Cerebellar nuclear complex (tissue), 1 donor: ENCODE measurements at regions not wholly inside any gene's neighbourhood (a gene's known extent, or its start where the extent isn't known, plus 50 kb on each side); places are given as distances from the start of the nearest gene placed in this dataset.
"Not testable (repeated sequence)": the region's sequence is repeated elsewhere in the genome, so short reads cannot be mapped to it uniquely, and the experiment has no call there.

ENCODE experiments used
- DNase-seq, 2 experiments: peaks; one replicate each; lab custom pipeline; 2025; lab: John Stamatoyannopoulos, UW

- no peak for DNase-seq
Measured at GRCh38 chr3:69485489-69485888, 99.6 kb upstream of the FRMD4B start.

GRCh38 chr3:69484507-69485393 lies 98.9 kb upstream of the FRMD4B start:
- no peak for DNase-seq

DNA sequence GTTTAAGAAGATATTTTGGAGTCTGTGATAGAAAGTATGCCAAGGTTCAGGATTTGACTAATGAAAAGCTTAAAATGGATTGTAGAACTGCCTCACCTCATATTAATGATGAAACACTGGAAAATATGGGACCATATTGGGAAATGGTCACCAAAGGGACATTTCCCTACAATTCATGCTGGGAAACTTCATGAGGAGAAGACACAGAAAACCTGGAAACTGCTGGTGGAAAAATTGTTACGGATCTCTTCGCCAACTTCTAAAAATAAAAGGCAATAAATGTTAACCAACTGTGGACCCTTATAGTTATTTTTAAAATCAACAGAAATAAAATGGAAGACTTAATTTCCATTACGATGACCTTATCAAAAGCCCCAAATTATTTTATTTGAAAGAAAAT lies 97.6 kb upstream of the FRMD4B start:
- DNase-seq, result no peak

DNA sequence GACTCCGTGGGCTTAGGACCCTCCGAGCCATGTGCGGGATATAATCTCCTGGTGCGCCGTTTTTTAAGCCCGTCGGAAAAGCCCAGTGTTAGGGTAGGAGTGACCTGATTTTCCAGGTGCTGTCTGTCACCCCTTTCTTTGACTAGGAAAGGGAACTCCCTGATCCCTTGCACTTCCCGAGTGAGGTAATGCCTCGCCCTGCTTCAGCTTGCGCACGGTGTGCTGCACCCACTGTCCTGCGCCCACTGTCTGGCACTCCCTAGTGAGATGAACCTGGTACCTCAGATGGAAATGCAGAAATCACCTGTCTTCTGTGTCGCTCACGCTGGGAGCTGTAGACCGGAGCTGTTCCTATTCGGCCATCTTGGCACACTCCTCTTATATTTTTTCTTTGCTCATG lies 95.1 kb upstream of the FRMD4B start:
- not testable (repeated sequence) for DNase-seq

DNA sequence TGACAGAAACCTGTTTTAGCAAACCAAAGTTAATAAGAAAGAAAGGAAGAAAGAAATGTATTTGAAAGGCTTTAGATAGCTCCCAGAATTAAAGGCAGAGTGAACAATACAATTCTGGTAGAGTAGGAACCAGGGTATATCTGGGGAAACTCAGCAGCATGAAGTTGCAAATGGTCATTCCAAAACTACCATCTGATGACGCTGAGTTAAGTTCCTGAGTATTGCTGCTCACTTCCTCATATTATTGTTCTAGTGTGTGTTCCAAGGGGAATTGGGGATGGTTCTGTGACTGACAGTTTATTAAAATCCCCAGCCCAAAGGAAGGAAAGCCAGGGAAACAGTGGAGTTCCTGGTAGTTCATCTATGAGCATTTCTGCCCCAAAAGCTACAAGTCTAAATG lies 88.3 kb upstream of the FRMD4B start:
- DNase-seq, result no peak

- DNase-seq, result no peak
Measured at GRCh38 chr3:69472093-69472492, 86.2 kb upstream of the FRMD4B start.

DNA sequence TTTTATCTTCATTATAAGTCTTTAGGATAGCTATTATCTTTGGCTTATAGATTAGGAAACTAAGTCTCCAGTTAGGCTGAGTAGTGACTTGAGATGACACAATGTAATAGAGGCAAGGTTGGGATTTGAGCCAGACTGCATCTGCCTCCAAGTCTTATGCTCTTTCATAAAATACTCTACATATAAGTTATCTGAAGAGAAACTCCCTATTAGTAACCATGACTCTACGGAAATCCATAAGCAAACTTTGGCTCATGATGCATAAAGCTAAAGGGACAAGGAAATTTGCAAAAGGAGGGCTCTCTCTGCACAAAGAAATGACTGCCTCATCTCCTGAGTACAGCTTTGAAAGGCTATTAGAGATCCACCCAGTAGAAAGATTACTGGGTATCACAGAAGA lies 77.6 kb upstream of the FRMD4B start:
- no peak for DNase-seq

DNA sequence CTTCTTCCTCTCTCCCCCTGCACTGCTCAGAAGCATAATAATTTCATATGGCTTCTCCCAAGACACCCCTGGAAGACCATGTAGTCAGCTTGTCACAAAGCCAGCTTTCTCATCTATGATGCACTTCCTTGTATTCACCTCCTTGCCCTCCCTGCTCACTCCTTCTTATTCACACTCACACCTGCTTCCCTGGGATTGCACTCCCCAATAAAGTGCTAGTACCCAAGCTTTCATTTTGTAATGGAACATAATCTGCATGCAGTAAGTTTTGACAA lies 76.9 kb upstream of the FRMD4B start:
- DNase-seq, result no peak

DNA sequence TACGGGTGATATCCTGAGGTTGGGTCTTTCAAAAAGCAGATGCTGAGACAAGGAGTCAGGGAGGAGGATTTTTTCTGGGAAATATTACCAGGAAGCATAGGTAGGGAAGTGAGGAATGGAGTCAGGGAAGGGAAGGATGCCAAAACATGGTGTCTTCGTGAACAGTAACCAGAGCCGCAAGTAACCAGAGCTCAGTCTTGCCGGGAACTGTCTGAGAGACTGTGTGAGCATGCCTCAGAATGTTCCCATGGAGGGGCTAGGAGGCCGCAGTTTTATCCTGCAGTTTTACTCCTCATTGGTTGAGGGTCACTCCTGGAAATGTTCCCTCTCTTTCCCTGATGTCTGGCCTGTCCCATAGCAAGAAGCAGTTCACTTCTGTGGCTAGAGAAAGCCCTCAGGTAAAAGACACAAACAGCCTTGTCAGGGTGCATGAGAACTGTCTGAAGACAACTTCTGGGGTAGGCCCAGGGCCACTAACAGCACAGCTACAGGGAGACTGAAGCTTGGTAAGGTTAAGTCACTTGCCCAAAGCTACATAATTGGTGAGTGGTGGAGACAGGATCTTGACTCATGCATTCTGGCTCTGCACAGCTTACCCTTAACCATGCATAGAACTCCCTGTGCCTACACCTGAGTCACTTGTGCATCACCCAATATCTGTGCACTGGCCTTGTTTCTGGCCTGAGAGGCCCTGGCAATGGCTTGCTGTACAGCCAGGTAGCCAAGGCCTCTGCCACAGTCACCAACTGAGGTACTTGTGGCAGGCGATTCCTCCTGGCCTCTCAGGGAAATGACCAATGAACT lies 76.3 kb upstream of the FRMD4B start:
- DNase-seq, result no peak

GRCh38 chr3:69460034-69460433 lies 74.1 kb upstream of the FRMD4B start:
- no peak for DNase-seq

DNA sequence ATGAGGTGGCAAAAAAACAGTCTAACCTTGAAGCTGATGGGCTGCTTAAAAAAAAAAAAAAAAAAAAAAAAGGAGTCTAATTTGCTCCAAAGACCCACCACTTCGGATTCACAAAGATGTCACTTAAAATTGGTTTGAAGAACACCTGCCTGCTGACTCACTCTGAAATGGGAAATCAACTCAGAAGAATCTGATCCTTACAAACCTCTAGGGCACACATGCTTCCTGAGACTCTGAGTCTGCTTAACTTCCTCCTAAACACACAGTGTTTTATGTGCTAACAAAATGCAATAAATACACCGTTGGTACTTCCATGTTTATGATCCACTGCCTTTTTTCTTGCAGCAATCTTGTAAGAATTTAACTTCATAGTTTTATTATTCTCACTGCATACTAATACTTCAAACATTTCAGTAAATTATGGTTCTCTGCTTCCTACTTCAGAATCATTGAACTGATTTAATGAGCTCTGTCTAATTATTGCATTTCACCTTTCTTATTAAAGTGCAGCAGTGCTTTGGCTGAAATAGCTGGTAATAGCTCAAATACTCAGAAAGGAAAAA lies 73.0 kb upstream of the FRMD4B start:
- DNase-seq, result no peak

DNA sequence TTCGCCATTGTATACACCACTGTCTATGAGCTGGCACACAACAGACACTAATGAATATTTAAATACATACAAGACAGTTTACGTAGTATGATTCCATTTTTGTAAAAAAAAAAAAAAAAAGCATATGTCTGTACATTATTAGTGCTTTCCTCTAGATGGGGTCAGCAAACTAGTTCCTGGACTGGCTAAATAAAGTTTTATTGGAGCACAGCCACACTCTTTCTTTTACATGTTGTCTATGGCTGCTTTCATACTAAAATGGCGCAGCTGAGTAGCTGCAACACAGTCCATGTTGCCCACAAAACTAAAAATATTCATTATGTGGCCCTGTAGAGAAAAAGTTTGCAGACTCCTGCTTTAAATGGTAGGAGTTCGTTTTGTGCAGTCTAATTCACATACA lies 70.7 kb upstream of the FRMD4B start:
- DNase-seq, result no peak

DNA sequence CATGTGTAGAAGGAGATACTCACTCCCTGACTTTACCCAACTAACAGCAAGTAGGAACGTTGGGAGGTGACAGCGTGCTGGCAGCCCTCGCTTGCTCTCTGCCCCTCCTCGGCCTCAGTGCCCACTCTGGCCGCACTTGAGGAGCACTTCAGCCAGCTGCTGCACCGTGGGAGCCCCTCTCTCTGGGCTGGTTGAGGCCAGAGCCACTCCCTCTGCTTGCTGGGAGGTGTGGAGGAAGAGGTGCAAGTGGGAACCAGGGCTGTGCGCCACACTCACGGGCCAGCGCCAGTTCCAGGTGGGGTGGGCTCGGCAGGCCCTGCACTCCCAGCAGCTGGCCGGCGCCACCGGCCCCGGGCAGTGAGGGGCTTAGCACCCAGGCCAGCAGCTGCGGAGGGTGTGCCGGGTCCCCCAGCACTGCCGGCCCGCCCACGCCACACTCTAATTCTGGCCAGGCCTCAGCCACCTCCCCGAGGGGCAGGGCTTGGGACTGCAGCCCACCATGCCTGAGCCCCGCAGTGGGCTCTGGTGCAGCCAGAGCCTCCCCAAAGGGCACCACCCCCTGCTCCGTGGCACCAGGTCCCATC lies 68.4 kb upstream of the FRMD4B start:
- no peak for DNase-seq

- DNase-seq, result no peak
Measured at GRCh38 chr3:69452295-69452694, 66.4 kb upstream of the FRMD4B start.

GRCh38 chr3:69451594-69451993 lies 65.7 kb upstream of the FRMD4B start:
- no peak for DNase-seq

DNA sequence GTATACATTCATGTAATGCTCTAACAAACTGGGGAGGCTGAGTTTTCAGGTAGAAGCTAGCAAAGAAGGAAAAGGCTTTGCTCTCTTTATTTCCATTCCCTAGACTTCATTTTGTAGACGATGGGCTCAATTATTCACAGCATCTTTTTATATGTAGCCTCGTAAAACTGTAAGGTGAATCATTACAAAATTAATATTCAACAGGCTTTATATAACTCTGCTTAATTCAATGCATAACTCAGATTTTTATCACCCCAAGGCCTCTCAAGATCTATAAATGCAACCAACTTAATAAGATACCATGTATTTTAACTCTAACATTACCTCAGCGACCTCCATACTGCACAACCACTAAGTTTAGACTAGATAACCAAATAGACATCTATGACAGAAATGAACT lies 63.0 kb upstream of the FRMD4B start:
- DNase-seq, result no peak

DNA sequence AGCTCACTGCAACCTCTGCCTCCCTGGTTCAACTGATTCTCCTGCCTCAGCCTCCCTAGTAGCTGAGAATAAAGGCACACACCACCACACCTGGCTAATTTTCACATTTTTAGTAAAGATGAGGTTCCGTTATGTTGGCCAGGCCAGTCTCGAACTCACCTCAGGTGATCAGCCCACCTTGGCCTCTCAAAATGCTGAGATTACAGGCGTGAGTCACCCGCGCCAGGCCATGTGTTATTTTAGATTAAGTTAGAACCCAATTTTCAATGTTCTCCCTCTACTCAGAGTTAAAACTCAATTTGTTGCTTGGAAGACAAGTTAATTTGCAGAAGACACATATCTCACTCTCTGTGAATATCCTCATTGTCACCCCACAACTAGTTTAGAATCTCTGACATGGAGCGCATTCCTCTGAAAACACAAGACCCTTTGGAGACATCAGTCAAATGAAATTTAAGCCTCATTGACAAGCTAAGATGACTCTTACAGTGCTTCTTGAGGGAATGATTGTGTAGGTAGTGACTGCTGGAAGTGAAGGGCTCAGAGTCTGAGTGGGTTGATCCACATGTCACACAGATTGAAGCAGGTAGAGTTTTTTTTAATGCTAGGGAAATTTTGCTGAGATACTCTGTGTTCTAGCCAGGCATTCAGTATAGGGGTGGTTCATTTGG lies 60.6 kb upstream of the FRMD4B start:
- no peak for DNase-seq

GRCh38 chr3:69445498-69445897 lies 59.6 kb upstream of the FRMD4B start:
- no peak for DNase-seq

DNA sequence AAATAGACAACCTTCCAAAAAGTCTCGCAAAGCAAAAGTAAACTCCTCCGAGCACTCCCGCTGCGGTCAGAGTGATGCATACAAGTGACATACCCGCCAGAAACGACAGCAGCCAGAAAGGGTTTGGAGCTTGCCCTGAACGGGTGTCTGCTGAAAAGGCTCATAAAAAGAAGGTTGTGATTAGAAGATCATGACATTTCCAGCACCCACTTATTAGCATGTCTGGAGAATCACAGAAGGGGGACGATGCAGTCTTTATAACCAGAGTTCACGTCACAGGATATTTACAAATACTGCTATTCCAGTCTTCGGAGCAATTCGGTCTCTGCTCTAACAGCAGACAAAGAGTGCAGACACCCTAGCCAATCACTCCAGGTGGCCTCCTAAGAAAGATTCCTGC lies 59.1 kb upstream of the FRMD4B start:
- DNase-seq, result no peak

DNA sequence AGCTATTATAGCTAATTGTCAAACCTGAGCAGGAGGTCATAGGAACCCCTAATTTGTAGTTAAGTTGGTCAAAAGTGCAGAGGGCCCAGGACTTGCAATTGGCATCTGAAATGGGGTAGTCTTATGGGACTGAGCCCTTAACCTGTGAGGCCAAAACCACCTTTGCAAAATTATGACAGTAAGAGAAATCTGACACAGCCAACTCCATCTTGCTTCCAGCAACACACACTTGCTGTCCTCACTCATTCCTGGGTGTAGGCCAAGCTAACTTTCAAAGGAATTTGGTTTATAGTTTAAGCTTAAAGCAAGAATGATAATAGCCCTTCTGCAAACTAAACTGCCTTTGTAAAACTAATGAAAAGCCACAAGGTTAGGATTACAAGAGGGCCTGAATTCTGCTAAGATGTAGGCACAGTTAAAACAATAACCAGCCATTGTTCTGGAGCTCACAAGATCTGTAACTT lies 57.6 kb upstream of the FRMD4B start:
- no peak for DNase-seq

GRCh38 chr3:69442771-69443311 lies 57.0 kb upstream of the FRMD4B start:
- no peak for DNase-seq

DNA sequence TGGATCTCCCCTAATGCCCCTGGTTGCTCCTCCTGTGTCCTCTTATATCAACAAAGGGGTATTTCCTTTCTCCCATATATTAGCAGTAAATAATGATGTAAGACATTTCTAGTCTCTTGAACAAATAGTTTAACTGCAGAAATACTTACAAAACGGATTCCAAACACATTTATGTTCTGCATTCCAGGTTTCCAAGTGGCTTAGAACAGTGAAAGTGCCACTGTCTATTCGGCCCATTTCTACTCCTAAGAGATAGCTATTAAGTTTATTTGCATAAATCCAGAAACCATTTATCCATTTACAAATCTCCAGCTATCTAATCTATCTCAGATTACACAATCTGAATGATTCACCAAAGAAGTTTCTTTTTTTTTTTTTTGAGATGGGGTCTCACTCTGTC lies 55.8 kb upstream of the FRMD4B start:
- no peak for DNase-seq
